DMS53 treated with DMSO at 0.1 percent for 48 hours (cell line): ENCODE measurements at regions not wholly inside any gene's neighbourhood (a gene's known extent, or its start where the extent isn't known, plus 50 kb on each side); places are given as distances from the start of the nearest gene placed in this dataset.

Source experiments
- DNase-seq: peaks from one replicate; lab custom pipeline; 2025; ENCODE audit not compliant: unreplicated experiment; lab: John Stamatoyannopoulos, UW

GRCh38 chr7:86949052-86949778 is 110.2 kb downstream of the ELAPOR2 start:
- no peak for DNase-seq

GRCh38 chr7:86947929-86948328 is 111.5 kb downstream of the ELAPOR2 start:
- no peak for DNase-seq

GRCh38 chr7:86943447-86943846 is 116.0 kb downstream of the ELAPOR2 start:
- DNase-seq: no peak

GRCh38 chr7:86942995-86943394 is 116.5 kb downstream of the ELAPOR2 start:
- no peak for DNase-seq

- DNase-seq: peak; percentile 69
These were observed 117.4 kb downstream of the ELAPOR2 start for GRCh38 chr7:86942081-86942480.

- DNase-seq: peak; percentile 73
These were observed 120.1 kb downstream of the ELAPOR2 start for GRCh38 chr7:86939197-86939814.

- DNase-seq: no peak
These were observed 122.0 kb downstream of the ELAPOR2 start for GRCh38 chr7:86937363-86937878.

- DNase-seq: no peak
These were observed 126.1 kb downstream of the ELAPOR2 start for GRCh38 chr7:86933295-86933845.

GRCh38 chr7:86932038-86932512 is 127.4 kb downstream of the ELAPOR2 start:
- DNase-seq: no peak

- DNase-seq: no peak
These were observed 128.0 kb downstream of the ELAPOR2 start for GRCh38 chr7:86931439-86931838.

GRCh38 chr7:86930554-86931307 is 128.7 kb downstream of the ELAPOR2 start:
- no peak for DNase-seq

GRCh38 chr7:86929293-86930109 is 130.0 kb downstream of the ELAPOR2 start:
- DNase-seq: no peak

GRCh38 chr7:86928308-86928707 is 131.1 kb downstream of the ELAPOR2 start:
- no peak for DNase-seq

- peak; percentile 68 for DNase-seq
These were observed 132.7 kb downstream of the ELAPOR2 start for GRCh38 chr7:86926732-86927131.

- DNase-seq: no peak
These were observed 134.2 kb downstream of the ELAPOR2 start for GRCh38 chr7:86925221-86925620.

GRCh38 chr7:86923527-86923926 is 135.9 kb downstream of the ELAPOR2 start:
- no peak for DNase-seq

GRCh38 chr7:86920154-86920553 is 139.3 kb downstream of the ELAPOR2 start:
- DNase-seq: peak; percentile 12

- no peak for DNase-seq
These were observed 141.2 kb downstream of the ELAPOR2 start for GRCh38 chr7:86918245-86918644.

- DNase-seq: no peak
These were observed 143.1 kb downstream of the ELAPOR2 start for GRCh38 chr7:86916277-86916825.

- DNase-seq: peak; percentile 19
These were observed 144.9 kb downstream of the ELAPOR2 start for GRCh38 chr7:86914551-86914950.
